HG03066 (cell line): ENCODE measurements at regions not wholly inside any gene's neighbourhood (a gene's known extent, or its start where the extent isn't known, plus 50 kb on each side); places are given as distances from the start of the nearest gene placed in this dataset.

ENCODE experiments used
- ATAC-seq: cut with Tn5 transposase; IDR thresholded peaks from one replicate; pipeline ENCODE4 v1.9.1; 2021; ENCODE audit warnings: low read depth; ENCODE audit not compliant: unreplicated experiment

DNA sequence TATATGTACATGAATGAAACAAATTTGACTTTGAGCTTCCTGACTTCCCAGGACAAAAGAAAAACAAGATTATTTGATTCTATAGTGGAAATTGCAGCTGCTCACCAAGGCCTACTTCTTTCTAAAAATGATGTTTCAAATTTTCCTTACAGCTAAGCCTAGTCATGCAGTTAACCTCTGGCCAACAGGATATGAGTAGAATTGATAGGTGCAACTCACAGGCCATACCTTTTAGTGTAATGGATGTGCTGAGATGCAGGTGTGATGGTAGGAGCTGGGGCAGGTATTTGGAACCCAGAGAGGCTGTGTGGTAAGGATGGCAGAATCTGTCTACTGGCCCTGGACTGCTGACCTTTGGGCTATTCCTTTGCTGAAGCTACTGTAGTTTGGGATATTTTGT lies 230.9 kb upstream of the PREP start:
- ATAC-seq: no peak

DNA sequence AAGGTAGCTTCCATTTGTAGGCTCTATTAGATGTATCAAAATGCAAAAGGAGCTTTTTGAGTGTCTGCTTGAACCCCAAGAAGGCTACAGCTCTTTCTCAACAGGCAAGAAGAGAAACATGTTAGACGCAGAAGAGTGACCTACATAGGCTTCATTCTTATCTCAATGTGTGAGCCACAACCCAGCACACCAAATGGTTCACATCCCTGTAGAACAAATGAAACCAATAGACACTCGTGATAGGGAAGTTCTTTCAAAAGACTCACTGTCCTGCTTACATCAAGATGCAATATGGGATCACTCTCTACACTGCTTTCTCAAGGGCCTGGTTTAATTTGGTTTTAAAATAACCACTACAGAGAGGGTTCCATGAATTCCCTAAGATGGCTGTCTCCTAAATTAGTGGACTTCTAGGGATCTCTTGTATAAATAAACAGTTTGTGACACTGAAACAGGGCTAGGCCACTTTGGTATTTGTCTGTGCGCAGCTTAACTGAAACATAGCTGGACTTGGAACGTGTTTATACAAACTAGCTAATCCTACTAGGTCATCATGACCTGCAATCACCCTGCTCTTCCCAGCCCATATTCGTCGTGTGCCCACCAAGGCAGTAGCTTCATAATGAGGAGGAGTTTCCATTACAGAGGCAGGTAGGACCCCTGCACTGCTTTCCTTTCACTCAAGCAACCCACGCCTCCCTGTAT lies 225.4 kb upstream of the PREP start:
- ATAC-seq: no peak

DNA sequence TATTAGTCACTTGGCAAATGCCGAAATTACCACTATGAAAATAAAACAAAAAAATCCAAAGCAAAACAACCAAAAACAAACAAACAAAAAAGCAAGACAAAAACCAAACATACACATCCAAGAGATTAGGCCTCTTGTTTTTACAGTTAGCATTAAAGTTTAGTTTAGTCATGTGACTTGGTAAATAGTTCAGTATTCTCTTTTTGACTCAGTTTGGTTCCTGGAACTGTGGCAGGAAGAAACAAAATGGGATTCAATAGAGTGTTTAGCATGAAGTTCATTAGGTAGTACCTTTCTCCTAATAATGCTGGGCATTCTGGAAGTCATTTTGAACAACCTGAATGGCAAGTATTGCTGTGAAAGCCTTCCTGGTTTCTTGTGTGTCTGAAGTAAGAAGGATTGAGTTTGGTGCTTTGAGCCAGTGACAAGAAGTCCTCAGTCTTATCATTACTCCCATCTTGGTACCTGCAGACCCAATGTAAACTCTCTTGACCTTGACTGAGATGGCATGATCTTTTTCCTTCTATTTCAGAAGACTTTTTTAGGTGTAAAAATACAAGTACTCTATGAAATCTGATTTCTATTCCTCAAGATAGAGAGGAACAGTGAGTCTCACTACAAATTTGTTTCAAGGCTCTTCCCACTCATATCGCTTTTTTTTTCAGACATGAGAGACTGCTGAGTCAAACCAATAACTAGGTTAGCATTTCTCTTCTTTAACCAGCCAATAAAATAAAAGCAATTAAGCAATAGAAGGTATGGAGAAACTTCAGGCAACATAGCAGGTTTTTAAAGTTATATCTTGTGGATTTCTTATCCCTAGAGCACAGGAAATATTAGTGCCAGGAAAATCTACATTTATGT lies 223.6 kb upstream of the PREP start:
- ATAC-seq: no peak

DNA sequence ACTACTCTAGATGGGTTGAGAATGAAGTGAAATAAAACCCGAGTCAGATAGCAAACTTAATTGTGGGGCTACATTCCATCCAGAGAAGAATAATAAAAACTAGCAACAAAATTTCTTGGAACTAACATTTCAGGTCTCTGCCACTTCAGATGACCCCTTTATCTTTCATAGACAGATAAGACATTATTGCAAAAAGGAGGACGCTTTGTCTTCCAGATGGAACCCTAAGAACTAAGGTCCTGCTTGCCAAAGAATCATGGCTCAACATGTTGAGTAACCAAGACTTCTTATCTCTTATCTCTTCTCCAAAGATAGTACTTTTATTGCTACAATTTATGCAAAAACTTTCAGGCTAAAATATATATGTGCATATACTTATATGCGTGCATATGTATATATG lies 221.1 kb upstream of the PREP start:
- ATAC-seq: no peak

DNA sequence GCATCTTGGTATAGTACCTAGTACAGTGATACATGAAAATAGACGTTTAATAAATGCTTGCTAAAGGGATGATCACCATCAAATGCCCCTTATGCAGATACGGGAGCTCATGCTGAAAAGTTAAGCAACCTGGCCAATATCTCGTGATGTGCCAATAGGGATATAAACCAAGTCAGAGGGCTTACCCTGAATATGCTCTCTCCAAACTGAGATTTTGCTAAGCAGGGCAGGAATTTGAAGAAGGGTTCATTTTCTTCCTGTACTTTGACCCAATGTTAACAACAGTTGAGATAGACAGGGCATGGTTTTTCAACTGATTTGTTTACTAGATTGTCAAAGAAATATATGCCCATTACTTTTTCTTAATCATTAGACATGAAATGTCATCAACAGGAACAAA lies 219.3 kb upstream of the PREP start:
- ATAC-seq: no peak

DNA sequence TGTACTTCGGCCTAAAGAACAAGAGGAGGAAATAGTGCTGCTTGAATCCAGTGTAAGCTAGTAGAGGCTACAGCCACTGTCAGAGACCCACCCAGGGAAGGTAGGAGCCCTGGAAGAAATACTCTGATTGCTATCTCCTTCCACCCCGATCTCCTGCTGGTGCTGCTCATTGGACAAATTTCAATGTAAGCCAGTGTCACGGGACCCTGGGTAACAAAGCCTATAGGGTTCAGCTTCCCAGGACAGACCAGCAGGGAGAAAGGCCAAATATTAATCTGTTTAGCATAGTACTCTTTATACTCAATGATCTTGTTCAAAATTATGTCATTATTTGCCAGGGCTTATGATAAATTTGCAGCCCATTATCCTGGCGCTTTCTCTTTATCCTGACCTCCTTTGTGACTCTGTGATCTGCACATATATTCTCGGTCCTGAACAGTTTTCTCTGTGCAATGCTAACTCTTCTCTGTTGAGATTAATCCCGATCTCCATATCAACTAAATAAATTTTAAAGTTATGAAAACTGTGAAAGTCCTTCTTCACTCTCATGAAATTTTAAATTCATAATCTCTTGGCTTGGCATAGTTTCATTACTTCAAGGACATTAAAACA lies 218.8 kb upstream of the PREP start:
- no peak for ATAC-seq

DNA sequence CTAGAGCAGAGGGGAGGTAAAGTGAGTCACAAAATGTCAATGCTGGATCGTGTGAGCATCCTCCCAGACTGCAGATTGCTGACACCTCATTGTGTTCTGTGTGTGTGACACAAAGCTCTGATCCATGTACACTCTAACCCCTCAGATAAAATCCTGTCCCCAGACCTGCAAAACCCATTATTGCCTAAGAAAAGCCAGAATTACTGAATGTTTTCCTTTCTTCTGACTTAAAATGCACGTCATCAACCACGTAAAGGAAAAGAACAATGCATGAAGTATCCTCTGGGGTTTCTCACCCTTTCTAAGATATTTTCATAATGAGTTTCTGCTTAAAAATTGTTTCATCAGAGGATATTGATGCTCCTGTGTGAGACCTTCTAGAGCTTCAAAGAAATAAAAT lies 218.0 kb upstream of the PREP start:
- ATAC-seq: no peak

DNA sequence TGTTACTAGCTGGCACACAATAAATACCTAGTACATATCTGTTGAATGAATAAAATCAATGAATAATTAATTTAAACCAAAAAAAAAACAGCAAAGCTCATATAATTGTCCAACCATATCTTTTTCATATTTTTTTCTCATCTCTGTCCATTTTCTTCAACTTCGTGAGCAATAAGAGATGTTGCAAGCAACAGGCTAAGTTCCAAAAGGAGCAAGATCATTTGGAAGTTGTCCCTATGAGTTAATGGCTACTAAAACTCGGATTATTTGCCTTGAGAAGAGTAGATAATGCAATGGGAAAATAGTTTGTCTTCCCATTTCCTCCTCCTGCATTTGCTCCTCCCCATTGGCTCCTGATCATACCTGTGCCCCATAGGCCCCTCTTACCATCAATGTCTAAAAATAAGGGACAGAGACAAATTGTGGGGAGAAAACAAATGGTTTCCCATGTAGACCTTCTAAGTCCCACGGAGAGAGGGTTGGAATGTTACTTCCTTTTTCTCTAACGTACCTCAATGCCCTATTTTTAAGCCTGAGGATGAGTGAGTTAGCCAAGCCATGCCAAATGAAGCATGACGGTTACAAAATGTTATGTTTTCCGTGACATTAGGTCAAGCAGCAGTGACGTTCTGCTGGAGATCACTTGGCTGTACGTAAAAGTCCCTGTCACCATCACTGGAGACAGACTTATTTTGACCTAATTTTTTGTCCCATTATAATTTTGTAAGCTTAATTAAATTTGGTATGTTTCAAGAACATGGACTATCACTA lies 217.3 kb upstream of the PREP start:
- ATAC-seq: no peak

DNA sequence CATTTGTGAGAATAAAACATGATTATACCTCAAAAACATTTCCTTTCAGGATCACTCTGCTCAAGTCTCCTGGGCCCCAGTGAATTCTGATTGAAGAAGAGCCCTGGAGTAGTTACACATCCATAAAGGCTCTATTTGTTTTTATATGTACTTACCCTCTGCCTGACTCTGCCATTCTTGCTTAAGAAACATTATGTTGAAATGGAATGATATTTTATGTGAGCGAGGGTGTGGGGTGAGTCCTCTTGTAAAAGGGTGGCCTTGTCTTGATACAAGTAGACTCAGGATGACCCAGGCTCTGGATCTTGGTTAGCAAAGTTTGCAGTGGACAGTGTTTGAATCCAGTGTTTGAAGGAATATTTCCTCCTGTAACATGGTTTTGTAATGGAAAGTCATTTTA lies 215.4 kb upstream of the PREP start:
- ATAC-seq: no peak

DNA sequence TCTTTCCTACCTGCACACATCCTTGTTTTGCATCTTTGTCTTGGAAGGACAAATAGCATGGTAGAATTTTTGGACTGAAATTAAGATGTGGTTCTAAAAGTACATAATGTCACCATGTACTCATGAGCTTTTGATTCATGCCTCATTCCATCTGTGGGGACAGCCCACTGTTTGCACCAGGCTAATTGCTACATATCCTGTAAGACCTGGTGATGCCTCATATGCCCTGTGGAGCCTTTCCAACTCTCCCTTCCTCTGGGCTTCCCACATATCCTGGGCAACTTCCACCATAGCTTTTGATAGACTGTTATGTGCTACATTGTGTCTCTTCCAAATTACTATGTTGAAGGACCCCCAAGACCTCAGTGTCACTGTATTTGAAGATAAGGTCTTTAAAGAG lies 213.6 kb upstream of the PREP start:
- ATAC-seq: no peak

DNA sequence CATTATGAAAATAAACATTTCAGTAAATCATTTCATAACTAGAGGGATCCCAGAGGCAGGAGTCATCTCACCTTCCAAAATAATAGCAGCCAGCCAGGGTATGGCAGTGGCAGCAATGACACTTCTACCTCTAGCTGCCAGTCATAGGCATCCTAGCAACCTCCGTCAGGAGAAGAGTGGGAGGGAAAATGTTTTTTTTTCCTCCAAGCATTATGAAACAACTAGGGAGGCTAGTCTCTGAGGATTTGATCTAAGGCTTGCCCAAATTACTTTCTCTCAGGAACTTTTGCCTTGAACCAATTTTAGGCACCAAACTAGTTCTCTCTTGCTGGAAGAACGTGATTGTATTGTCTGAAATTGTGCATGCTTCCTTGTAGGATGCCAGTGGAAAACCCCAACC lies 208.7 kb upstream of the PREP start:
- no peak for ATAC-seq

DNA sequence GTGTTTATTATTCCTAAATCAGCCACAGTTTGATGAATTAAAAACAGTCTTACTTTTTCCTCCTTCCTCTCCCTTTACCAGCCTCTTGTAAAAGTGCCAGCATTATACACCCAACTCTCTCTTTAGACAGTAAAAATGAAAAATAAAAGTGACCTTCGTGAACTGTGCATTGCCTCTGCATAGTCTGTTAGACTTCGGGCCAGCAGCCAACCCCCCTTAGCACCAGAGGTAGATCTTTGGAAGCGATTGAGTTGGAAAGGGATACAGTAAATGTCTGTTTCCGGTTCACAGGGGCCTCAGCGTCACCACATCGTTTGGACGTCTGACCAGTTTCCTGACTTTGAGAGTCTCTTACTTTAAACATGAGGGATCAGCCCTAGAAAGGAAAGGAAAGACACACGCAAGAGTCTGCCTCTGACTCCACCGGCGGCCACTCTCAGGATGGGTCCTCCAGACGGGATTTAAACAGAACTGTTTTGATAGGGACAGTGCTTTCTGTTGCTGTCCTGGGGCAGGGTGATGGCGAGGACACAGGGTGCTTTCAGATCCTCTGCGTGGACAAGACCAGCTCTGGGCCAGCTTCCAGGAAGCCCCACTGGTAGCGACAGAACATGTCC lies 206.6 kb upstream of the PREP start:
- no peak for ATAC-seq

DNA sequence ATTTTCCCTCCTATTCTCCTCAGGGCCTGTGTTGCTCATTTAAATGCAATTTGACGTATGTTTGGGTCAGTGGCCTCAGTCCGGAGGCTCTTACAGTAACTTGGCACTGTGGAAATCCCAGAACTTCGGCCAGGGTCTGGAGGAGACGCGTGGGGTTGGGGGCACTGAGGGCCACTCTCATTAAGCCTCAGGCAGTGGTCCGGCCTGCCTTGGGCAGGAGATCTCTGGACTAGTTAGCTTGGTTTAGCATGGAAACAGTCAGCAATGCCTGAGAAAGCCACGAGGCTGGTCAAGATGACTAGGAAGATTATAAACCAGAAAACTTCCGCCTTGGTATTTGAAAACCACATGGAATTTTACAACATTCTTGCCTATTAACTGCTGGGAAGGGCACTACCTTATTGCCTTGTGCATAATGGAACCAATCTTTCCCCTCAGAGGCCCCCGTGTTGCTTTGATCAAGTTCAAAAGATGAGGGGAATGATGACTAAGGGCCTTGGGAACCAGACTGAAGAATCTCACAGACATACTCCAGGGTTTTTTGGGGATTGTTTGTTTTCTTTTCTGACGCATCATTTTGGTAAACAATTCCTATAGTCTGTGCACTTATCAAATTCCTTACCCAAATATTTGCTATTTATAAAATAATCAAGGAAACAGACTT lies 206.0 kb upstream of the PREP start:
- ATAC-seq: no peak

DNA sequence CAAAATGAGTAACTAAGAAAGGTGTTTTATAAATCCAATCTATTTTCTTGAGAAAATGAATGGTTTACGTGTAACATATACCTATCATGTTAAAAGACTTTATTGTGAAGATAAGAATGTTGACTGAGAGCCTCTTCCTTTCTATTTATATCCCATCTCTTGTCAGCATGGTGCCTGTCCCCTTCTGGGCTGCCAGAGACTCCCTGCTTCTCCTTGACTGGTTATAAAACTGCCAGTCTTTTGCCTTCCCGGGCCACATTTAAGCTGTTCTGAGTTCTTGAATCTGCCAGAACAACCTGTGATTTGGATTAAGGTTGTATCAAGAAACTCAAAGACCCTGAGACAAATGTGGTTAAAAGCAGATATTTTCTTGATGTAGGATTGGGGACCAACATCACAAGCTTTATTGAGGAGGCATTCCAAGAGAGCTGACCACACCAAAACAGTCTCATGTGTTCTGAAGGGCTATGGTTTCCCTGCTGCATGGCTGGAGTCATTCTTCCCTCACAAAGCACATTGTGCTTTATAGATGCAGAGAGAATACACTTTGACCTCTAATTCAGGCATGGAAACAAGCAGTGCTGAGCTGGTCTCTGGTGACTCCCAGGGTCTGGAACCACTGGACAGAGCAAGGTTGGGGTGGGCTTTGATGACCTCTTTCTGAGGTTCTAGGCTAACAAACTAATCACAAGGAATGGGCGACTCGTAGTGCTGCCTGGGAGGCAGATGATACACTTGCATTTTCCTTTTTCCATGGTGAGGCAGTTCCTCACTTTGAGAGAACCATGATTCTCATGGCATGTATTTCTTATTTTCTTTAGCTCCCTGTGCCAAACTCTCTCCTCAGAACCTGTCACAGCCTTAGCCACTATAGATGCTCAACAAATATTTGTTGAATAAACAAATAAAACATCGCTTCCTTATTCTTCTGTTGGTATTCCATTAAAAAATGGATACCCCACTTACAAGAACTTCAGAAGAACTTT lies 205.0 kb upstream of the PREP start:
- no peak for ATAC-seq

DNA sequence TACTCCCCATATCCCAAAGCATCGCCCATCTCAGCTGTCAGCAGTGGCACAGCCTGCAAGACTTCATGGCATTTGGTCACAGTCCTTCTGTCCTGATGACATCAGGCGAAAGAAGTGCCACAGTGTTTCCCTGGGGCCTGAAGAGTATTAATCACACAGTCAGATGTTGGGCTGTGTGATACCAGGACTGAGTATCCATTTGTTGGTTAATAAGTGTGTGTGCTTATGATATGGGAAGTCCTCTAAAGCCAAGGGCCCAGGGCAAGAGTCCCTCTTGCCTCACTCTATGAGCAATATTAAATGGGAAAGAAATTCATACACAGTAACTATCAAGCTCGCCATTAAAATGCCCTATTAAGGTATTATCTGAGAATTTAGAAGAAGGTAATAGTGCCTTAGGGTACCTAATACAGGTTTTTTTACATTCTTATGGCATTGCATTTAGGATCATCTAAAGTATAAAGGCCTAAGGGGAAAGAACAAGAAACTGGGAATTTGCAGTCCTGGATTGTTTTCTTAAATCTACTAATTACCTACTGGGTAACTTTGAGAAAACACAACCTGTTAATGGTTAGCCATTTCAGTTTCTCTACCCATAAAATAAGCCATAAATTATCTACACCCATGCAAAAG lies 204.1 kb upstream of the PREP start:
- no peak for ATAC-seq

DNA sequence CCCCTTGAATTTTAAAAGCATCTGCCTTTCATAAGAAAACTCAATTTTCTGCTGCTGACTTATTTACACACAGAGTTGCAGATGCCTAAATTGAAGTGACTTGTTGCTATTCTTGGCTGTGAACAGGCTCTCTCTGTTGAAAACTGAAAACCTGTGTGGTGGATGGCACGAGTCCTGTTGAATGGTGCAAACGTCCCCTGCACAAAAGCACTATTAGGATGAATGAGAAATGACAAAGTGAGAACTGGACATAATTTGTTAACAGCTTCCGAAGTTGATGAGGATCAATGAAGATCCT lies 201.7 kb upstream of the PREP start:
- ATAC-seq: no peak

DNA sequence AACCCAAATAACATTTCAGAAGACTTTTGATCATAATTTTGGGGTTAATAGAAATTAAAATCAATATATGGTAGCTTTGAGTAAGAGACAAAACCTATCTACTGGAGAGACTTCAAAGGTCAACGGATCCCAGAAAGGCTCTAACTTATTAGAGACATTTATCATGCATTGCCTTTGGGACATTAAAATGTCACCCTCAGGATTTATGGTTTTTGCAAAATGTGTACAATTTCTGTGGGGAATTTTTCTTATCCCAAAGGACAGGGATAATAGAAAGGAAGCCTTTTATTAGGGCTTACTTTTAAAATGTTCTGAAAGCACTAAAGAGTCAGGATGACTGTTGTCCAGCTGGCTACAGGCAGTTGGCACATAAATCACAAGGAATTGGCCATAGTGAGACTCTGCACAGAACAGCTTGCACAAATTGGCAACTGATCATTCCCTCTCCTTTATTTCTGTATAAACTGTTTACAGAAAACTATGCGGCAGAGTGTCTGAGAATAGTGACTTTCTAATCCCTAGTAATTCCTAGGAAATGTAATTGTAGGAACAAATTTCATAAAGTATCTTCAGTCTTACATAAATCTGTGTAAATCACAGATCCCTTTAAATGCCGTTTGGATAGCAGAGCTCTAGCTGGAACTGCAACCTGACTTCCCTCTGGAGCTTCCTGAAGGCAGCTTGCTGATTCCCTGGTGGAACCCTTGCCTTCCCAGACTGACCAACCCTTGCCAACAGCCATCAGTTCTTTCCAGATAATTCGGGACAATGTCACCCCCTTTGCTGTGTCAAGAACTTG lies 201.1 kb upstream of the PREP start:
- no peak for ATAC-seq
